Activated CD8-positive, alpha-beta T cell treated with anti-CD3 and anti-CD28 coated beads for 36 hours (primary cell): ENCODE measurements at regions not wholly inside any gene's neighbourhood (a gene's known extent, or its start where the extent isn't known, plus 50 kb on each side); places are given as distances from the start of the nearest gene placed in this dataset.
"Not testable (repeated sequence)": the region's sequence is repeated elsewhere in the genome, so short reads cannot be mapped to it uniquely, and the experiment has no call there.

ENCODE experiments used
- ATAC-seq: fragments of 200-7000 bp; cut with Tn5 transposase; one replicate; pipeline ENCODE4 v1.10.0; 2021; ENCODE audit warnings: mild to moderate bottlenecking, moderate library complexity
- CTCF ChIA-PET: fragments of 350-600 bp; sonication (Branson Sonifier 250); formaldehyde crosslinking; loops from one replicate; lab custom pipeline; 2021; ENCODE audit warnings: antibody characterized with exemption; lab: Charles Lee
- POLR2A ChIA-PET: fragments of 350-600 bp; sonication (Branson Sonifier 250); formaldehyde crosslinking; loops from one replicate; lab custom pipeline; 2021; ENCODE audit warnings: antibody characterized with exemption; lab: Charles Lee
- DNase-seq: peaks from one replicate; pipeline ENCODE4 v3.0.0-alpha.2; 2020
- H3K27ac Mint-ChIP-seq: one replicate; pipeline ENCODE4 v1.8.0; 2021; ENCODE audit warnings: mild to moderate bottlenecking, mixed read lengths
- H3K27me3 Mint-ChIP-seq: one replicate; pipeline ENCODE4 v1.8.0; 2021; ENCODE audit warnings: mixed read lengths
- H3K36me3 Mint-ChIP-seq: one replicate; pipeline ENCODE4 v1.8.0; 2021; ENCODE audit warnings: low read depth, mixed read lengths
- H3K4me1 Mint-ChIP-seq: one replicate; pipeline ENCODE4 v1.8.0; 2021; ENCODE audit warnings: low read depth, mixed read lengths
- H3K4me3 Mint-ChIP-seq: one replicate; pipeline ENCODE4 v1.8.0; 2021; ENCODE audit warnings: mild to moderate bottlenecking, moderate library complexity, mixed read lengths
- H3K9me3 Mint-ChIP-seq: one replicate; pipeline ENCODE4 v1.8.0; 2021; ENCODE audit warnings: mixed read lengths
- CTCF ChIP-seq: fragments of 200-600 bp; IDR thresholded peaks from one replicate; pipeline ENCODE4 v1.8.0; 2022; ENCODE audit warnings: antibody characterized with exemption, mild to moderate bottlenecking
- intact Hi-C: fragments of 100-400 bp; cut with micrococcal nuclease; formaldehyde crosslinking; loops from one replicate; pipeline ENCODE4 v1.10.0; 2022

GRCh38 chr4:187665086-187665485 lies 330.5 kb upstream of the ZFP42 start:
- Mint-ChIP-seq H3K4me3 (no peak overlapping the region), H3K27ac (no peak overlapping the region), H3K9me3 (peaks cover 11% of the 10 kb centered on the region), H3K27me3 (no peaks in the 10 kb centered on the region), H3K4me1 (no peaks in the 10 kb centered on the region), H3K36me3 (no peaks in the 10 kb centered on the region)
- CTCF ChIA-PET = no interaction called here
- POLR2A ChIA-PET = no interaction called here
- intact Hi-C loops = no loop called here
- TF ChIP-seq CTCF = no peak
- DNase-seq = no peak
- ATAC-seq = no peak

GRCh38 chr4:187666034-187666433 lies 329.5 kb upstream of the ZFP42 start:
- Mint-ChIP-seq H3K27me3 (no peaks in the 10 kb centered on the region), H3K9me3 (peaks cover 19% of the 10 kb centered on the region), H3K36me3 (no peaks in the 10 kb centered on the region), H3K4me1 (no peaks in the 10 kb centered on the region), H3K27ac (no peak overlapping the region), H3K4me3 (no peak overlapping the region)
- TF ChIP-seq CTCF = no peak
- intact Hi-C loops = no loop called here
- POLR2A ChIA-PET = no interaction called here
- no peak for DNase-seq
- ATAC-seq = no peak
- CTCF ChIA-PET = no interaction called here

- ATAC-seq = no peak
- Mint-ChIP-seq H3K9me3 (peaks cover 22% of the 10 kb centered on the region), H3K4me3 (no peak overlapping the region), H3K36me3 (no peaks in the 10 kb centered on the region), H3K27me3 (no peaks in the 10 kb centered on the region), H3K4me1 (no peaks in the 10 kb centered on the region), H3K27ac (no peak overlapping the region)
- CTCF ChIA-PET = no interaction called here
- intact Hi-C loops = no loop called here
- POLR2A ChIA-PET = no interaction called here
- no peak for DNase-seq
- TF ChIP-seq CTCF = no peak
Observed at GRCh38 chr4:187666697-187667494, 328.7 kb upstream of the ZFP42 start.

- POLR2A ChIA-PET = no interaction called here
- intact Hi-C loops = no loop called here
- ATAC-seq (no peak), DNase-seq (peak; percentile 1)
- no peaks in the 10 kb centered on the region for H3K27me3 Mint-ChIP-seq
- H3K4me3 Mint-ChIP-seq = no peak overlapping the region
- TF ChIP-seq CTCF = no peak
- CTCF ChIA-PET = no interaction called here
- no peaks in the 10 kb centered on the region for H3K36me3 Mint-ChIP-seq
- H3K27ac Mint-ChIP-seq = no peak overlapping the region
- H3K4me1 Mint-ChIP-seq = no peaks in the 10 kb centered on the region
- H3K9me3 Mint-ChIP-seq = peaks cover 22% of the 10 kb centered on the region
Observed at GRCh38 chr4:187668526-187669082, 327.0 kb upstream of the ZFP42 start.

- H3K27ac Mint-ChIP-seq, H3K4me3 Mint-ChIP-seq, ATAC-seq: not testable (repeated sequence)
Observed at GRCh38 chr4:187671521-187671920, 324.1 kb upstream of the ZFP42 start.

GRCh38 chr4:187671958-187672357 lies 323.6 kb upstream of the ZFP42 start:
- H3K4me1 Mint-ChIP-seq, H3K36me3 Mint-ChIP-seq, H3K4me3 Mint-ChIP-seq, H3K27me3 Mint-ChIP-seq, CTCF ChIA-PET, ATAC-seq, intact Hi-C loops, POLR2A ChIA-PET, H3K27ac Mint-ChIP-seq, DNase-seq: not testable (repeated sequence)
- H3K9me3 Mint-ChIP-seq = peaks cover 26% of the 10 kb centered on the region

More at GRCh38 chr4:187671521-187671920, 324.1 kb upstream of the ZFP42 start:
- H3K4me1 Mint-ChIP-seq, POLR2A ChIA-PET, H3K36me3 Mint-ChIP-seq, DNase-seq, CTCF ChIA-PET, H3K27me3 Mint-ChIP-seq, intact Hi-C loops: not testable (repeated sequence)
- H3K9me3 Mint-ChIP-seq = peaks cover 28% of the 10 kb centered on the region

GRCh38 chr4:187672526-187672925 lies 323.0 kb upstream of the ZFP42 start:
- H3K27ac Mint-ChIP-seq, POLR2A ChIA-PET, H3K4me3 Mint-ChIP-seq, H3K27me3 Mint-ChIP-seq, ATAC-seq, DNase-seq, intact Hi-C loops, CTCF ChIA-PET, H3K4me1 Mint-ChIP-seq, H3K36me3 Mint-ChIP-seq: not testable (repeated sequence)
- peaks cover 24% of the 10 kb centered on the region for H3K9me3 Mint-ChIP-seq
